Umbilical cord (tissue), 1 donor: ENCODE measurements at regions not wholly inside any gene's neighbourhood (a gene's known extent, or its start where the extent isn't known, plus 50 kb on each side); places are given as distances from the start of the nearest gene placed in this dataset.
"Not testable (repeated sequence)": the region's sequence is repeated elsewhere in the genome, so short reads cannot be mapped to it uniquely, and the experiment has no call there.

ENCODE experiments used
- DNase-seq: peaks from one replicate; pipeline ENCODE4 v3.0.0-alpha.2; 2015; ENCODE audit warnings: low spot score

GRCh38 chr20:20796766-20797440 lies 84.5 kb upstream of the RALGAPA2 start:
- DNase-seq, result no peak

DNA sequence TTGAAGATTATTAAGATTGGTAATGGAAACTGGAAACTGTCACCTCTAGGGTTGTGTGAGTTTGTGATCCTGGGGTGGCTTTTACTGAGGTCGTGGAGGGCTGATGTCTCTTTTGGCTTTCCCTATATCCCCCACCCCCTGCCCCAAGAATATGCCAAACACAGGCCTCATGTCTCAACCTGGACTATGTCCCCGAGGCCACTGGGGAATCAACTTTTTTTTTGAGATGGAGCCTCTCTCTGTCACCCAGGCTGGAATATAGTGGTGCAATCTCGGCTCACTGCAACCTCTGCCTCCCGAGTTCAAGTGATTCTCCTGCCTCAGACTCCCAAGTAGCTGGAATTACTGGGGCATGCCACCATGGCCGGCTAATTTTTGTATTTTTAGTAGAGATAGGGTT lies 83.3 kb upstream of the RALGAPA2 start:
- DNase-seq, result no peak

GRCh38 chr20:20795119-20795518 lies 82.7 kb upstream of the RALGAPA2 start:
- DNase-seq, result no peak

DNA sequence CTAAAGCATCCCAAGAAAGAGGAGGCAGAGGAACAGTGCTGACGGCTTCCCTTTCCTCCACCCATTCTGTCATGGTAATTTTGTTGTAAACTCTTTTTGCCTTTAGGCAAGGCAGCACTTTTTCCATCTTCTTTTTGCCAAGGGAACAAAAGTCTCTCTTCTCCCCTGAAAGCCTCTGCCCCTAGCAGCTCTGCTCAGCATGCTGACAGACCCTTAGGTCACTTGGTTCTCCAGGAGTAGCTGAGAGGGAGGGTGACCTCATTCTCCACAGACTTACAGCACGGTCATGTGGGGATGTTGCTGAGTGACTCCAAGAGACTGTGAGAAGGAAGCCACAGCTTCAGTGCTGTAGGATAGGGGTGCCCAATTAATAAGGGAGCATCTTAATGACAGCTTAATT lies 81.1 kb upstream of the RALGAPA2 start:
- no peak for DNase-seq

DNA sequence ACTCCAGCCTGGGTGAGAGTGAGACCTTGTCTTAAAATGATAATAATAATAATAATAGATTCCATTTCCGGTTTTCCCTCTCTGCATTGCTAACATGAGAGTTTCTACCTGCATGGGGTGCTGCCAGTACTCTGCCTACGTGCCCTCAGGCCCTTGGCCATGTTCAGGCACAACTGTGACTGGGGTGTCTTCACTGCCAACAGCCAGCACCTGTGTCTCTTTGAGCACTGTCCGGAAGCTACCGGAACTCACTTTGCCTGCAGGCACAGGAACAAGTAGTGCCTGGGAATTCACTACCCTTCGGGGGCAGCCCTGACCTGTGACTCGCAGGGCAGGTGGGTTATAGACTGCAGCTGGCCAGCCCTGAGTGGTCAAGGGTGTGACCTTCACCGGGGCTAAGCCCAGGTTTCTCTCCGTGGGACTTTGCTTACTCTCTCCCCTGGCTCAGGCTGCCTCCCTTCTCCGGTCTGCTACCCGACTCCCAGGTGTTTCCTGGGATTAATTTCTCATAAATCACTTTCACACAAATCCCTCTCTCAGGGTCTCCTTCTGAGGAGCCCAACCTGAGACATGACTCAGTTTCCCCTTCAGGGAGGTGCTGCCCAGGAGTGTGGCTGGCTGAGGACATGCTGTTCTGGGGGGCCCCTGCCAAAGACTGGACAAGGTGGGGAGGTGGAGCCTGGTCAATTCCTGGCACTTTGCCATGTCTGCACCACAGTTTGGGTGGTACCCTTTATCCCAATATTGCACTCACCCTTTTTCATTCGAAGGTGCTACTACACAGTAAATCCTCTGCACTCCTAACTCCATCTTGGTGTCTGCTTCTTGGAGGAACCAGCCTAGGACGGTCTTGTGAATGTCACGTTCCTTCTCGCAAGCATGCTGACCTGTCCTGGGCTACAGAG lies 79.5 kb upstream of the RALGAPA2 start:
- no peak for DNase-seq

DNA sequence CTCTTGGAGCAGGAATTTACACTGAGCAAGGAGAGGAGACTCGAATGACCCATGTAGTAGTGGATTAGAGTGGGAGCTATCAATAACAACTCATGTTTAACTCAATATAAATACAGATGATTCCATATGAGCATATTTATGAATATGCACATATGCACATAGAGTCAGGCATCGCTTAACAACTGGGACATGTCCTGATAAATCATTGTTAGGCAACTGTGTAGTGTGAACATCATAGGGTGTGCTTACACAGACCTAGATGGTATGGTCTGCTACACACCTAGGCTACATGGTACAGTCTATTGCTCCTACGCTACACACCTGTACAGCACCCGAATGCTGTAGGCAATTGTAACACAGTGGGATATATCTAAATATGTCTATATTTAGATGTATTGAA lies 75.9 kb upstream of the RALGAPA2 start:
- DNase-seq, result no peak

DNA sequence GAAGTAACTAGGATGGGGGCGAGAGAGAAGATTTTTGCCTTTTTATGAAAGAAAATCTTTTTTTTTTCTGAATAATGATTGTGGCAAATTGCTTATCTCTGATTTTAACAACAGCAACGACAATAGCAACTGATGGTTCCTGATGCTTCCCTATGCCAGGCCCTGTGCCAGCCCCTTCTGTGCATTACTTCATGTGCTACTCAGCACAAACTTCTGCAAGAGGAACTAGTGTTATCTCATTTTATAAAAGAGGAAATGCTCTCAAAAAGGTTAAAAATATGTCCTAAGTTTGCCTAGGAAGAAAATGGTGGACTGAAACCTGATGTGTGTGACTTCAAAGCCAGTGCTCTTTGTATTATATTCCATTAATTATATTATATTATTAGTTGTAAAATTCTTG lies 74.0 kb upstream of the RALGAPA2 start:
- no peak for DNase-seq

DNA sequence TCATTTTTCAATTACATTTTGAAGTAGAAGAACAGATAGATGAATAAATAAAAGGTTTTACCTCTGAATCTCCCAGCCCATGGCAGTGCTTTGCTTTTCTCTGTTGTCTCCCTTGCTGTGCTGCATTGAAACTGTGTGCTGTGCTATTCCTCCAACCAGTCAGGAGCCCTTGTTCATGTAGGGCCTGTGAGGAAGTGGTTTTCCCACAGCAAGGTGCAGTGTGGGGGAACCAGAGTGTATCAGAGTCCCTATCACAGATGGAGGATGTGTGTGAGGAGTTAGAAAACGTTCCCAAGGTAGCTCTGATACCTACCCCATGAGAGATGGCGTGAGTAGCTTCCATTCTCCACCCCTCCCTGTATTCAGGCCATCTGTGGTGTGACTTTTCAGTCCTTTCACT lies 72.8 kb upstream of the RALGAPA2 start:
- no peak for DNase-seq

DNA sequence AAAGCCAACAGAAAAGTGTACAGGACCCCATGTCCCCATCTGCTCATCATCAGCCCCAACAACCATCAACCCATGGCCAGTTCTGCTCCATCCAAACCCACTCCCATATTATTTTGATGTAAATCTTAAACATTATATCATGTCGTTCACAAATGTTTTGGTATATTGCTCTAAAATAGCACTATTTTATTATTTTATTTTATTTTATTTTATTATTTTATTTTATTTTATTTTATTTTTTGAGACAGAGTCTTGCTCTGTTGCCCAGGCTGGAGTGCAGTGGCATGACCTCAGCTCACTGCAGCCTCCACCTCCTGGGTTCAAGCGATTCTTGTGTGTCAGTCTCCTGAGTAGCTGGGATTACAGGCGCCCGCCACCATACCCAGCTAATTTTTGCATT lies 72.0 kb upstream of the RALGAPA2 start:
- not testable (repeated sequence) for DNase-seq

- peak; percentile 50 for DNase-seq
These were observed 71.0 kb upstream of the RALGAPA2 start for GRCh38 chr20:20783450-20783849.

GRCh38 chr20:20782755-20783154 lies 70.3 kb upstream of the RALGAPA2 start:
- no peak for DNase-seq

GRCh38 chr20:20782231-20782630 lies 69.8 kb upstream of the RALGAPA2 start:
- DNase-seq, result peak; percentile 93

GRCh38 chr20:20781029-20781428 lies 68.6 kb upstream of the RALGAPA2 start:
- no peak for DNase-seq

GRCh38 chr20:20780127-20780824 lies 67.8 kb upstream of the RALGAPA2 start:
- DNase-seq, result peak; percentile 57

DNA sequence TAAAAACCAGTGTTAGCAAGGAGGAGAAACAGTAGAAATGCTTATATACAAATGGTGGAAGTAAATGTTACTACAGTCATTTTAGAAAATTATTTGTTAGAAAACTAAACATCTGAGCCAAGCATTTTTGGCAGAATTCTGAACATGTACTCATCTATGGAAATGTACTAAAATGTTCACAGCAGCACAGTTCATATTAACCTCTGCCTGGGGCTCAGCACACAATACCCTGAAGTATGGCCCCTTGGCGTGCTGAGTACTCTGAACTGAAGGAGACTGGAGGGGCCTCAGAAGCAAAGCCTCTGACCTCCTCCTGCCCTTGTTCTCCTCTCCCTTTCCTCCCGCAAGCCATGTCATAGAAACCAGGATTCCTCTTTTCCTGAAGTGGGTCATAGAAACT lies 66.2 kb upstream of the RALGAPA2 start:
- peak; percentile 46 for DNase-seq

GRCh38 chr20:20772497-20773085 lies 60.1 kb upstream of the RALGAPA2 start:
- DNase-seq, result no peak

- no peak for DNase-seq
These were observed 55.9 kb upstream of the RALGAPA2 start for GRCh38 chr20:20768202-20768815.

GRCh38 chr20:20765696-20766365 lies 53.4 kb upstream of the RALGAPA2 start:
- no peak for DNase-seq

DNA sequence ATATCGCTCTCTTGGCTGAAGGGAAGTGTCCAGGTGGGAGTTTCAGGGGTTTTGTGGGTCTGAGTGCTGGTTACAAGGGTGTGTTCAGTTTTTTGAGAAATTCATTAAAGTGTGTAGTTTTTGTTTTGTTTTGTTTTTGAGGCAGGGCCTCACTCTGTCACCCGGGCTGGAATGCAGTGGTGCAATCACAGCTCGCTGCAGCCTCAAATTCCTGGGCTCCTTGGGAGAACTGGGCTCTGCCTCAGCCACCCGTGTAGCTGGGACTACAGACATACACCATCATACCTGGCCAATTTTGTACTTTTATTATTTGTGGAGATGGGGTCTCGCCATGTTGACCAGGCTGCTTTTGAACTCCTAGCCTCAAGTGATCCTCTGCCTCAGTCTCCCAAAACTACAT lies 51.2 kb upstream of the RALGAPA2 start:
- DNase-seq, result no peak
